ENCODE measurements at regions not wholly inside any gene's neighbourhood (a gene's known extent, or its start where the extent isn't known, plus 50 kb on each side); places are given as distances from the start of the nearest gene placed in this dataset.

DNA sequence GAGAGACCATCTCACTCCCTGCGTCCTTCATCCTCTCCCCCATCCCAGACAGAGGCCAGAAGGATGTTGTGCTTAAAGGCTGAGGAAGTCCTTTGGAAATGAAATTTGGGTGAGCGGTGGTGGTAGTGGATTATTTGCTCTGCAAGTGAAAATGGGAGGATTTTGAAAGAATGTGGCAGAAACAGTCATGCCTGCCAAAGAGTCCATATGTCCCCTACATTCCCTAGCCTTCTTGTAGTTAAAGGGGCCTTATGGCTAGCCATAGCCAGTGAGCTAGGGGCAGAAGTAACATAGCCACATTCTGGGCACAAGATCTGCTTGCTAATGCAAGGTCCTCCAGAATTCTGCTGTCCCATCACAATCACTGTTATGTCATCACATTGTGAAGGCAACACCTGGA, 360.2 kb upstream of the TSHZ3 start:
- no peak for DNase-seq (ENCODE audit: low read depth)

DNA sequence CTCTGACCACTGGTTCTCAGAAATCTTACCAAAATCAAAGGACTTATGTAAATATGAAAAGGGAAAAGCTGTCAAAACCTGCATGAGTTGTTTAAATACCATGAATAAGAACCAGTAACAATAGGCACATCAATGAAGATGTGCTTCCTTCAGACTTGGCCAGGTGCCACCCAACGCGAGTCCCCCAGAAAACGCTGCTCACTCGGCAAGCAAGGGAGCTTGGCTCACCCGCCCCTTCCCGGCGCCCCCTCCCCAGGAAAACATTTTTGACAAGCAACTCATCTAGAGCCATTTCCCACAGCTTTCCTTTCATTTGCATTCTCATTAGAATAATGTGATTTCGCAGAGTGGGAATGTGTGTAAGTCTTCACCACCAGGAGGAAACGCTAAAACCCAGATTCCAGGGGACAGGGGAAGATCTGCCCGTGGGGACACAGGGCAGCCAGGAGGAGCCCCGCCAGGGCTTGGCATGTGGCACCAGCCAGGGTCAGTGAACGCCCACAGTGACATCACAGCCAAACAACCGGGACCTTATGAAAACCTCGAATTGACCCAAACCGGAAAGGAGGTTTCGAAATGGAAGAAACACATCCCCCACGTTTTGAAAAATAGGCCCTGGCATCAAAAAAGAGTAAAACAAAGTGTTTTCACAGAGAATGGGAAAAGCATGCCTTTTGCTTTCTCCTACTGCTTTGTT, 366.2 kb upstream of the TSHZ3 start:
- no peak for DNase-seq (ENCODE audit: low read depth)

DNA sequence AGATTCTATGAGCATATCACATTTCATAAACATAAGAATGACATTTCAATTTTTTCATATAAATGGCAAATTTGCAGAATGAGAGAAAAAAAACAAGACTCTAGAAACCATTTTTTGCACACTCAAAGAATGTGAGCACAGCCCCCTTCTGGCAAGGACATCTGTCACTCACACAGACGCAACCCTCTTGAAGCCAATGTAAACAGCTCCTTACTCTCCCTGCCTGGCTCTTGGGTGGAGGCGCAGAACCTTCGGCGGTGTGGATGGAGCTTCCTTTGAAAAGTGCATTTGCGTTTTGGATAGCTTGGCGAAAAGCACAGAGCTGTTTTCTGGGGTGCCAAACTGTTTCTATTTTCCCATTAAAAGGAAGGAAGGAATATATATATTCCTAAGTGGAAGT, 367.6 kb upstream of the TSHZ3 start:
- no peak for DNase-seq (ENCODE audit: low read depth)

DNA sequence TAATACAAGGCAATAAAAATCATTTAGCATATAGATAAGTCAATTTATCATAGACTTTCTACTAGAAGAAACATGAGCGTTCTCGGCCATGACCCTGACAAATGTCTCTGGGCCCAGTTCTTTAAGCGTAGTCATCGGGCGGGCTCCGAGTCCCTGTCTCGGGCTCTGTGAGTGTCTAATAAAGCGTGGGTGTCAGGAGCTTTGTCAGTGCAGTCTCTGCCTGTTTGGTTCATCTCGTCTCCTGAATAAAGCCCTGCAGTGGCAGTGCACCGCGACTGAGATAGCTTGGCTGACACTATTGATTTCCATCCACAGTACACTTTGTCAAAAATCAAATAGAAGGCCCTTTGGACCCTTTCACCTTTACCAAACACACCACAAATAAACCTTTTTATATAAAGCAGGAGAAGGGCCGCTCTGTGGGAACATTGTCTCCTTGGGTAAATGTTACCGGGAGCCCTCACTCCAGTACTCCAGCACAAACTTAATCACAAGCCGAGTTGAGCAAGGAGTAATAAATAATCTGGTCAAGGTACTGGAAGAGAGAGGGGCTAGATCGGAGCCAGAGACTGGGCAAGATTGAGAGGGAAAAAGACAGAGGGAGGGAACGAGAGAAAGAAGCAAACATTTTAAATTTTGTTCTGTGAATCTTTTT, 368.2 kb upstream of the TSHZ3 start:
- no peak for DNase-seq (ENCODE audit: low read depth)

DNA sequence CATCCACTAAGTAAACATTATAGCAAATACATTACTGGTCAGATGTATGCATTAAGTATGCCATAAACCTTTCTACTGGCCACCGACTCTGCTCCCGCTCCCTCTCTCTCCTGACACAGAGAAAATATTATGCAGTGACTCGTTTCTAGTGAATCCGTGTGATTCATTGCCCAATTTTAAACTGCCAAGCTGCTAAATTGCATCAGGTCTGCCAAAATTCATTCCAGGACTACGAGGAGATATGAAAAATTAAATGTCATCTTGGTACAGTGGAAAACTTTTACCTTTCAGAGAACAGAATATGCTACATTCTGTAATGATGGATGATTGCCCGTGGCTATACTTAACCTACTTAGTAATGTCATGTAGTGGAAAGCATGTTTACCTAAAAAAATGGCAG, 368.8 kb upstream of the TSHZ3 start:
- no peak for DNase-seq (ENCODE audit: low read depth)

- no peak for DNase-seq (ENCODE audit: low read depth)
Measured at GRCh38 chr19:31718898-31719297, 369.7 kb upstream of the TSHZ3 start.

- DNase-seq (ENCODE audit: low read depth), result no peak
Measured at GRCh38 chr19:31723101-31723500, 373.9 kb upstream of the TSHZ3 start.

DNA sequence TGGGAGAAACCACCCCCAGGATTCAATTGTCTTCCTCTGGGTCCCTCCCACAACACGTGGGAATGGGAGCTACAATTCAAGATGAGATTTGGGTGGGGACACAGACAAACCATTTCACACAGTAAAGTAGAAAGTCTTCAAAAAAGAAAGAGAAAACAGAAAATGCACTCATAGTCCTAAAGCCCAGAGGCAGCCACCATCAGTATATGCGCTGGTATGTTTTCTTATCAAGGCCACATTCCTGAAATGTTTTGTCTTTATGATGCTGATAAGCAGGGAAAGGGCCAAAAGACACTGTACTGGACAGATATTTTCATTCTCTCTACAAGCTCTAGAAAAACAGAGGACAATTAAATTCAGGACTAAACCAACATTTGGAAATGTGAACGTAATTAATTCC, 375.8 kb upstream of the TSHZ3 start:
- DNase-seq (ENCODE audit: low read depth), result no peak

GRCh38 chr19:31727536-31727935, 378.3 kb upstream of the TSHZ3 start:
- DNase-seq (ENCODE audit: low read depth), result no peak

DNA sequence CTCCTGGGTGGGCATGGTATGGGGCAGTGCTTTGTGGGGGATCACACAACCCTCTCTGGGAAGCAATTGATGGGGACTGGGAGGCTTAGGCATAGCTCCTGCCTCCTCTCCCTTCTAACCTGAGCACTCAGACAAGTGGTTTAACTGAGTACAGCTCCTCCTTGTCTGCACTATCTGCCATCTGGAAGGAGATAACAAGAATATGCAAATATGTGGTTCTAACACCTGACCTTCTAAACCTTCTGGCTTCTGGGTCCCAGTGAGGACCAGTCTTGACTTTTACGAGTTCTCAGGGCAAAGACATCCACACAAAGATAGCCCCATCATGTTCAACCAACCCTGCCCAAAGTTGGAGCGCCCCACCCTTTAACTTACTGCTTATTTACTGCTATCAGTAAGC, 381.0 kb upstream of the TSHZ3 start:
- no peak for DNase-seq (ENCODE audit: low read depth)

DNA sequence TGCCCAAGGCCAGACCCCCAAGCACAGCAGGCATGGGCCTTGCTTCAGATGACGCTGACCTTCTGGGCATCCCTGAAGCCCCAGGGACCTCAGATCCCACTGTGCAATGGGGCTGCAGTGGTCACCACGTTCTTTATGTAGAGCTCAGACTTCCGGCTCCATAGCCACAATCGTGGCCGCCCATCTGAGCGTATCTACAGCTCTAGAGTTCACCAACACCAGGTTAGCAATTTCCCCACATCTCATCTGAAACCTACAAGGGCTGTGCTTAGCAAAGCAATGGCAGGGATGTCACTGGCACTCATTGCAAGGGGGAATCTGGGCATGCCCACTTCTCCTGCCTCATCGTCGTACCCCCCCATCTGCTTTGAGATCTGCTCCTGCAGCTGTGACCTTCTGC, 384.4 kb upstream of the TSHZ3 start:
- DNase-seq (ENCODE audit: low read depth), result no peak

DNA sequence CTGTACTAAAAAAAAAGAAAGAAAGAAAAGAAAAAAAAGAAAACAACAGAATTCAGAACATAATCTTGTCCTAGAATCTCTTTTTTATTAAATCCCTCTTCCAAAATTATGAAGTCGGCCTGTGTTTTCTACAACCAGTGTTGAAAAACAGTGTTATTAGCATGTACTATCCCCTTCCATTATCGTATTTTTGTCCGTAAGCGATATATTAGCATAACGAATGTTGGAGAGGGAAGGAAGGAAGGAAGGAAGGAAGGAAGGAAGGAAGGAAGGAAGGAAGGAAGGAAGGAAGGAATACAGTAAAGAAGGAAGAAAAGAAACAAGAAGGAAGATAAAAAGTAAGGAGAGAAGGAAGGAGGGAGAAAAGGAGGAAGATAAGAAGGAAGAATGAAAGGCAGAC, 393.0 kb upstream of the TSHZ3 start:
- no peak for DNase-seq (ENCODE audit: low read depth)

DNA sequence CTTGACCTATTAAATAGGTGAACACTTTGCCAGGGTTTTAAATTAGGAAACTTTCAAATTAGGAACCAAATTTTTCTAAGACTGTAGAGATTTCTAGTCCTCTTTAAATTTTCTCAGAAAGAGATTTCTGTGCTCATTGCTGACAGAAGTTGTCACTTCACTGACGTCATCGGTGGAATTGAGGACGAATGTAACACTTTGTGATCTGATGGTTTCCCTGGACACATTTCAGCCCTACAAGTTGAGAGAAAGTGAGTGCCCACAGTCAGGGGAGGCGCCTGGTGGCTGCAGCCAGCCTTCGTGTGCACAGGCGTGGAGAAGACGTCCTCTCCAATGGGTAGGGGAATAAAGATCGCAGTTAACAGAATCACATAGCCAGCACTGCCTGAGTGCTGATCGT, 396.5 kb upstream of the TSHZ3 start:
- DNase-seq (ENCODE audit: low read depth), result no peak

- DNase-seq (ENCODE audit: low read depth), result no peak
Measured at GRCh38 chr19:31749231-31749630, 400.0 kb upstream of the TSHZ3 start.

DNA sequence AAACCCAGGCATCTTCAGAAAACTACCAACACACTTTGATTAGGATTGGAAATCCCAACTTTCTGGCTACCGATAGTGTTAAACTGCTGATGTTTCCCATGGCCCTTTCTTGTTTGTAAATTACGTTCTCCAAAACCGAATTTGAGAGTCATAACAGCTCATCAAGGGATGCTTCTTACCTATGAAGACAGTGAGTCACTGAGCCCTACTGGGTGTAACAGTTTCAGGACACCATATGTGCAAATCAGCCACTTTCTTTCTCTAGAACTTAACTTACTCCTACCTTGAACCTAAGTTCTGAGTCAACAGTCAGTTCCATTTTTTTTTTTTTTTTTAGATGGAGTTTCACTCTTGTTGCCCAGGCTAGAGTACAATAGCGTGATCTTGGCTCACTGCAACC, 410.1 kb upstream of the TSHZ3 start:
- no peak for DNase-seq (ENCODE audit: low read depth)

- no peak for DNase-seq (ENCODE audit: low read depth)
Measured at GRCh38 chr19:31761281-31761913, 412.2 kb upstream of the TSHZ3 start.

- DNase-seq (ENCODE audit: low read depth), result no peak
Measured at GRCh38 chr19:31770223-31770622, 421.0 kb upstream of the TSHZ3 start.

DNA sequence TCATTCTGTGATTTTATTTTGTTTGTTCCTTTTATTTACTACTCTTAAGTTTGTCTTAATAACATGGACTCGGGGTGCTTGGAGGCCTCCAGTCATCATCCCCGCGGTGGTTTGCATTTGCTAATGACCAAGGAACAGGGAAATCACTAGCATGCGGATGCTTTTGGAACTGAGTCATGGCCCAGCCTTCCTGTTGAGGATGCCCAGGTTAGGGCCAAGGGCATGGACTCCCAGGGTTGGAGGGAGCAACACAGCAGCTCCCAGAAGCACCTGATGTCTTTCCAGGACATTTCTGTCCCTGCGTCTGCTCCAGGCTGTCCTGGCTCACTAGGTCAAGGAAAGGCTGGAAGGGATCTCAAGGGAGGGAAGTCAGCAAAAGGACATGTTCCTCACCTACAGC, 423.7 kb upstream of the TSHZ3 start:
- no peak for DNase-seq (ENCODE audit: low read depth)

DNA sequence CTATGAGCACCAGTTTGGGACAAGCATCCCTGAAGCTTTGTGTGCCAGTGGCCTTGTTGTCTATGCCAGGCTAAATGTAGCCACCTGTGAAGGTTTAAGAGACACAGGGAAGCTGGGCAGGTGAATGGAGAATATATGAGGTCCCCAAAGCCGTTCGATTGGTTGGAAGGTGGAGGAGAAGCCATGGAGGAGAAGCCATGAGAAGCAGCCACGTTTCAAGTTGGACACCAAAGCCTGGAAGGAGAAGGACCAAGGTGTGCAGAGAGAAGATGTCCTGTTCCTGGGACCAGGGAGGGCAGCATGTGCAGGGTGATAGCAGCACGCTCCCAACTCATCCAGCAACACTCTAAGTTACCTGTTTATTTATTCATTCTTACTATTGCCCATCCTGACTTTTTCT, 432.3 kb upstream of the TSHZ3 start:
- DNase-seq (ENCODE audit: low read depth), result no peak

DNA sequence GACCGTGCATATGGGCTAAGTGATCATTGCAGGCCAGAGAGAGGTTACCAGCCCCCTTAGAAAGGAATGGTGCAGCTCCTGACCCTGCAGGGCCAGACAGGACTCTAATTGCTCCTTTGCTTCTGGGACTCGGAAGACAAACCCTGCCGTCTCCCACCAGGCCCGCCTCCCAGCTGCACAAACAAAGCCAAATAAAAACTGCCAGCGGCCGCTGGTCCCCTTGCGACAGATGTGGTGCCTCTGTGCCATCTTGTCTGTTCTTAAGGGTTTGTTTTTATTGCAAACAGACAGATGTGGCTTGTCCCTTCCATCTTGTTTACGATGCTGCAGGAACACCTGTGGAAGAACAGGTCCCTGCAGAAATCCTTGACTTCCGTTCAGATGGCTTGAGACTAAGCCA, 434.4 kb upstream of the TSHZ3 start:
- no peak for DNase-seq (ENCODE audit: low read depth)

DNA sequence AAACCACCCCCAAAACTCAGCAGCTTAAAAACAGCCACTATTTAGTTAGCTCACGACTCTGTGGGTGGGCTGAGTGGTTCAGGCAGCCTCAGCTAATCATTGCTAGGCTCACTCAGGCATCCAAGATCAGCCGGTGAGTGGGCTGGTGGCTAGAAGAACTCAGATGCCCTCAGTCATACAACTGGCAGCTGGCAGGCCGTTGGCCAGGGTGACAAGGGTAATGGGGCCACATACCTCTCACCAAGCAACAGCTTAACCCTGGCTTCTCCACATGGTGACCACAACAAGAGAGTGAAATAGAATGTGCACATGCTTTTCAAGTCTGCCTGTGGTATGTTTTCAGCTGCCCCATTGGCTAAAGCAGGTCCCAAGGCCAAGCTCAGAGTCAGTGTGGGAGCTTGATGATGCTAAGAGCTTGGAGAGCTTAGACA, 435.4 kb upstream of the TSHZ3 start:
- no peak for DNase-seq (ENCODE audit: low read depth)

DNA sequence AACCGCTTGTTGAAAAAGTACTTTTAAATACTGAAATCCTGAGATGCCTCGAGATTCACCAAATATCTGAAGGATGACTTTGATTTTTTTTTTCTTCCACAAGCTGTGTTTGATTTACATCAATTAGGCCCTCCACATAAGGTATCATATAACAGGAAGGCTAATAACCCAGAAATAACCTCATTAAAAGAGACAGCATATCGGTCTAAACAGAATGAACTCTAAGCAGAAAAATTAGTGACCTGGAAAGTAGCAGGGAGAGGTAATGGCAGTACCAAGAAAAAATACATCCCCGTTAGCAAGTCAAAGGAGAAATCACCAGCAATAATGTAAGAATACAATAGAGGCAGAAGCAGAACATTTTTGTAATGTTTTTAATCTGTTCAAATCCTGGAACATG, 452.4 kb upstream of the TSHZ3 start:
- no peak for DNase-seq (ENCODE audit: low read depth)

GRCh38 chr19:31803835-31804446, 454.7 kb upstream of the TSHZ3 start:
- no peak for DNase-seq (ENCODE audit: low read depth)
